ENCODE measurements at regions not wholly inside any gene's neighbourhood (a gene's known extent, or its start where the extent isn't known, plus 50 kb on each side); places are given as distances from the start of the nearest gene placed in this dataset.

DNA sequence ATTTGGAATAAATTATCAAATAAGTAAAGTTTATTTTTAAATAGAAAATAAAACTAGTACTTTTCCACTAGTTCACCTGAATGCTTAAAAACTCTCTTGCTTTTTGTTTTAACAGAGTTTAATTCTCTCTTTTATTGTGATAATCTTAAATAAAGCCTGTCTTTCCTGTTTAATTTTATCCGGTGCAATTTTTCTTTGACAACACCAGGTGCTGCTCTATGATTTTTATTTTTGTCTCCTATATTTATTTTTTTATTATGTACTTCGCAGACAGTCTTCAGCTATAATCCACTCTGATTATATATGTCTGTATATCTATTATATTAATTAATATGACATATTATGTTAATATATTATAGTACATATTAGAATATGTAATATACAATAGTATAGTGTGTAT, 1293.0 kb upstream of the EPHA6 start:
- no peak for TF ChIP-seq POLR2A (IDR thresholded peaks at IDR 0.05)
- TF ChIP-seq, protein P1, sequence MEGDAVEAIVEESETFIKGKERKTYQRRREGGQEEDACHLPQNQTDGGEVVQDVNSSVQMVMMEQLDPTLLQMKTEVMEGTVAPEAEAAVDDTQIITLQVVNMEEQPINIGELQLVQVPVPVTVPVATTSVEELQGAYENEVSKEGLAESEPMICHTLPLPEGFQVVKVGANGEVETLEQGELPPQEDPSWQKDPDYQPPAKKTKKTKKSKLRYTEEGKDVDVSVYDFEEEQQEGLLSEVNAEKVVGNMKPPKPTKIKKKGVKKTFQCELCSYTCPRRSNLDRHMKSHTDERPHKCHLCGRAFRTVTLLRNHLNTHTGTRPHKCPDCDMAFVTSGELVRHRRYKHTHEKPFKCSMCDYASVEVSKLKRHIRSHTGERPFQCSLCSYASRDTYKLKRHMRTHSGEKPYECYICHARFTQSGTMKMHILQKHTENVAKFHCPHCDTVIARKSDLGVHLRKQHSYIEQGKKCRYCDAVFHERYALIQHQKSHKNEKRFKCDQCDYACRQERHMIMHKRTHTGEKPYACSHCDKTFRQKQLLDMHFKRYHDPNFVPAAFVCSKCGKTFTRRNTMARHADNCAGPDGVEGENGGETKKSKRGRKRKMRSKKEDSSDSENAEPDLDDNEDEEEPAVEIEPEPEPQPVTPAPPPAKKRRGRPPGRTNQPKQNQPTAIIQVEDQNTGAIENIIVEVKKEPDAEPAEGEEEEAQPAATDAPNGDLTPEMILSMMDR (IDR thresholded peaks at IDR 0.05) = peak in 5 of 7 experiments; percentile 23 to 34 (median 28)

All from body of pancreas (tissue), 4 donors.